ENCODE measurements at regions not wholly inside any gene's neighbourhood (a gene's known extent, or its start where the extent isn't known, plus 50 kb on each side); places are given as distances from the start of the nearest gene placed in this dataset.

GRCh38 chr7:28272461-28272877, 91.9 kb upstream of the JAZF1 start:
- Histone ChIP-seq H3K4me3 (no peak overlapping the region), H3K9me3 (ENCODE audit: low read depth) (no peaks in the 10 kb centered on the region), H3K27ac (no peak overlapping the region), H3K79me2 (ENCODE audit: low read depth) (no peaks in the 10 kb centered on the region), H3K27me3 (no peaks in the 10 kb centered on the region), H3K9ac (no peak overlapping the region), H2AFZ (replicated peaks) (peak overlapping the region; percentile 61), H3K36me3 (no peaks in the 10 kb centered on the region), H3F3A (ENCODE audit: low read depth) (no peaks in the 10 kb centered on the region), H3K4me2 (peak overlapping the region; percentile 23), H4K20me1 (ENCODE audit: low read depth) (no peaks in the 10 kb centered on the region), H3K4me1 (peaks cover 4% of the 10 kb centered on the region)
- no peak overlapping the region for H3K4me3 Mint-ChIP-seq
- H3K36me3 Mint-ChIP-seq = no peaks in the 10 kb centered on the region
- peaks cover 2% of the 10 kb centered on the region for H3K4me1 Mint-ChIP-seq
- H3K27ac Mint-ChIP-seq = no peak overlapping the region
- peak; percentile 79 for TF ChIP-seq CTCF (IDR thresholded peaks at IDR 0.05)
- no peak for TF ChIP-seq EZH2 (IDR thresholded peaks at IDR 0.05)
- DNase-seq (ENCODE audit: low spot score) = peak; percentile 71
- no peaks in the 10 kb centered on the region for H3K27me3 Mint-ChIP-seq (ENCODE audit: insufficient read depth, low read depth)
- peaks cover 2% of the 10 kb centered on the region for H3K9me3 Mint-ChIP-seq

- no peaks in the 10 kb centered on the region for H3K27me3 ChIP-seq
- H3K9me3 ChIP-seq (ENCODE audit: low read depth) = no peaks in the 10 kb centered on the region
- Mint-ChIP-seq H3K4me1 (peaks cover 17% of the 10 kb centered on the region), H3K9me3 (no peaks in the 10 kb centered on the region), H3K4me3 (no peak overlapping the region), H3K36me3 (no peaks in the 10 kb centered on the region), H3K27me3 (ENCODE audit: insufficient read depth, low read depth) (peaks cover 2% of the 10 kb centered on the region), H3K27ac (no peak overlapping the region)
- no peaks in the 10 kb centered on the region for H3K36me3 ChIP-seq
- no peak overlapping the region for H3K4me3 ChIP-seq
- H3K9ac ChIP-seq = no peak overlapping the region
- no peak overlapping the region for H3K4me2 ChIP-seq
- H3K4me1 ChIP-seq = peaks cover 20% of the 10 kb centered on the region
- H3K79me2 ChIP-seq (ENCODE audit: low read depth) = no peaks in the 10 kb centered on the region
- no peak for DNase-seq (ENCODE audit: low spot score)
- no peak for TF ChIP-seq CTCF (IDR thresholded peaks at IDR 0.05)
- no peak for TF ChIP-seq EZH2phosphoT487 (IDR thresholded peaks at IDR 0.05)
- no peak for TF ChIP-seq EZH2 (IDR thresholded peaks at IDR 0.05)
- H3K27ac ChIP-seq = no peak overlapping the region
- peaks cover 8% of the 10 kb centered on the region for H3F3A ChIP-seq (ENCODE audit: low read depth)
- H4K20me1 ChIP-seq (ENCODE audit: low read depth) = no peaks in the 10 kb centered on the region
- H2AFZ ChIP-seq (replicated peaks) = no peak overlapping the region
These were observed 95.7 kb upstream of the JAZF1 start for GRCh38 chr7:28276298-28276697.

- Histone ChIP-seq H2AFZ (replicated peaks) (no peak overlapping the region), H3K79me2 (ENCODE audit: low read depth) (no peaks in the 10 kb centered on the region), H3F3A (ENCODE audit: low read depth) (peaks cover 8% of the 10 kb centered on the region), H4K20me1 (ENCODE audit: low read depth) (no peaks in the 10 kb centered on the region), H3K27ac (no peak overlapping the region), H3K36me3 (no peaks in the 10 kb centered on the region), H3K4me2 (no peak overlapping the region), H3K4me1 (peaks cover 20% of the 10 kb centered on the region), H3K9ac (no peak overlapping the region), H3K4me3 (no peak overlapping the region), H3K9me3 (ENCODE audit: low read depth) (no peaks in the 10 kb centered on the region), H3K27me3 (no peaks in the 10 kb centered on the region)
- DNase-seq (ENCODE audit: low spot score) = no peak
- TF ChIP-seq CTCF (IDR thresholded peaks at IDR 0.05) (no peak), EZH2phosphoT487 (IDR thresholded peaks at IDR 0.05) (no peak), EZH2 (IDR thresholded peaks at IDR 0.05) (no peak)
- H3K4me3 Mint-ChIP-seq = no peak overlapping the region
- H3K36me3 Mint-ChIP-seq = no peaks in the 10 kb centered on the region
- H3K27me3 Mint-ChIP-seq (ENCODE audit: insufficient read depth, low read depth) = peaks cover 2% of the 10 kb centered on the region
- peaks cover 5% of the 10 kb centered on the region for H3K9me3 Mint-ChIP-seq
- peaks cover 26% of the 10 kb centered on the region for H3K4me1 Mint-ChIP-seq
- H3K27ac Mint-ChIP-seq = no peak overlapping the region
These were observed 96.8 kb upstream of the JAZF1 start for GRCh38 chr7:28277364-28277763.

Data from neural progenitor cell (in vitro differentiated cells).